ENCODE measurements at regions not wholly inside any gene's neighbourhood (a gene's known extent, or its start where the extent isn't known, plus 50 kb on each side); places are given as distances from the start of the nearest gene placed in this dataset.

- H3K27ac ChIP-seq = peak overlapping the region in 1 of 4 donors; percentile 78
- no peak for FAIRE-seq
- no peak for ATAC-seq
Observed at GRCh38 chr6:134519465-134519864, 201.6 kb upstream of the SGK1 start.

DNA sequence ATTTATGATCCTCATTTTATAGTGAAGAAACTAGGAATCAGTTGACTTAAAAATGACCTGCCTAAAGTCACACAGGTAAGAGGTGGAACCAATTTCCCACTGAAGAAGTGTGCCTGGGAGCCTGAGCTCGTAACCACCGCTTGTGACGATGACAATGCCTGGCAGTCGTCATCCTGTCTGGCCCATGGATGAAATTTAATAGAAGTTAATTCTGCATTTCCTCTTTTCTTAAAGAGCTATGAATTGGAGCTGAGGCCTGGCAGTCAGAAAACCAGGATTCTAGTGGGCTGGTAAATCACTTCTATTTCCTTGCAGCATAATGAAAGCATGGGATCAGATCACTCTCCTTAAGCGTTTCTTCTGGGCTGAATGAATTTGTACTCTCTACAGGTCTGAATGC is 200.0 kb upstream of the SGK1 start:
- Histone ChIP-seq H3K9me3 (no peaks in the 10 kb centered on the region), H3K36me3 (no peaks in the 10 kb centered on the region), H3K27me3 (no peaks in the 10 kb centered on the region), H3K4me1 (peaks cover 0 to 30% (median 8%) of the 10 kb centered on the region in 3 donors), H3K27ac (peak overlapping the region in 3 of 4 donors; percentile 20 to 78 (median 67)), H3K4me3 (no peak overlapping the region)
- DNase-seq (no peak), ATAC-seq (peak in 2 of 4 donors; percentile 1 to 7), FAIRE-seq (no peak)
- 62 to 67% methylated on average over 5 of the region's 5 CpGs for WGBS, 2 donors
- intact Hi-C loops (cut with DNase I) = no loop called here
- TF ChIP-seq, protein P1, sequence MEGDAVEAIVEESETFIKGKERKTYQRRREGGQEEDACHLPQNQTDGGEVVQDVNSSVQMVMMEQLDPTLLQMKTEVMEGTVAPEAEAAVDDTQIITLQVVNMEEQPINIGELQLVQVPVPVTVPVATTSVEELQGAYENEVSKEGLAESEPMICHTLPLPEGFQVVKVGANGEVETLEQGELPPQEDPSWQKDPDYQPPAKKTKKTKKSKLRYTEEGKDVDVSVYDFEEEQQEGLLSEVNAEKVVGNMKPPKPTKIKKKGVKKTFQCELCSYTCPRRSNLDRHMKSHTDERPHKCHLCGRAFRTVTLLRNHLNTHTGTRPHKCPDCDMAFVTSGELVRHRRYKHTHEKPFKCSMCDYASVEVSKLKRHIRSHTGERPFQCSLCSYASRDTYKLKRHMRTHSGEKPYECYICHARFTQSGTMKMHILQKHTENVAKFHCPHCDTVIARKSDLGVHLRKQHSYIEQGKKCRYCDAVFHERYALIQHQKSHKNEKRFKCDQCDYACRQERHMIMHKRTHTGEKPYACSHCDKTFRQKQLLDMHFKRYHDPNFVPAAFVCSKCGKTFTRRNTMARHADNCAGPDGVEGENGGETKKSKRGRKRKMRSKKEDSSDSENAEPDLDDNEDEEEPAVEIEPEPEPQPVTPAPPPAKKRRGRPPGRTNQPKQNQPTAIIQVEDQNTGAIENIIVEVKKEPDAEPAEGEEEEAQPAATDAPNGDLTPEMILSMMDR (IDR thresholded peaks at IDR 0.05) = no peak

More at GRCh38 chr6:134519465-134519864, 201.6 kb upstream of the SGK1 start:
- intact Hi-C loops (cut with DNase I) = no loop called here
- H3K9me3 ChIP-seq = no peaks in the 10 kb centered on the region
- DNase-seq = no peak
- TF ChIP-seq, protein P1 (IDR thresholded peaks at IDR 0.05) = no peak
- WGBS, 2 donors = 86 to 92% methylated on average over 4 of the region's 4 CpGs
- no peaks in the 10 kb centered on the region for H3K27me3 ChIP-seq
- H3K4me1 ChIP-seq = peaks cover 0 to 27% (median 8%) of the 10 kb centered on the region in 3 donors
- no peaks in the 10 kb centered on the region for H3K36me3 ChIP-seq
- no peak overlapping the region for H3K4me3 ChIP-seq

DNA sequence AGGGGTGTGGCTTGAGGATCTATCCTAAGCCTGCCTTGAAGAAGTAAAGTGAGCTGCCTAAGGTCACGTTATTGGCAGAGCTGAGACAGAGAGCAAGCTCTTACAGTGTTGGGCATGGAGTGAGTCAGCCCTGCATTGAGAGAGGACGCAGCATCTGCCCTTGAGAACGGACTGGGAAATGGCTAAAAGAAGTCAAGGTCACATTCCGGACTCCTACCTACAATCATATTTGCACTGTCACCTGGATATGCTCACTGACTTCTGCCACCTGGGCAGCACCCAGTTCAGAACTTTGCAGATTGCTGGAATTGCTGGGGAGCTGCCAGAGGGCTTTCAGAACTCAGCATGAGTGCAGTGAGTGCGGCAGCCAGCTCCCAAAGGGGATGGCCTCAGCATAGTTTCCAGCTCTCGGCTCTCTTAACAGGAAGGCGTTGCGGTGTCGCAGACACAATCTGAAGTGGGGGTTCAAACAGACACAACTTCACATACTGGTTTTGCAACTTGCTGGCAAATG is 199.3 kb upstream of the SGK1 start:
- ATAC-seq = peak; percentile 89 to 96 (median 92)
- intact Hi-C loops (cut with DNase I) = no loop called here
- Histone ChIP-seq H3K27ac (peak overlapping the region; percentile 2 to 78 (median 44)), H3K9me3 (no peaks in the 10 kb centered on the region), H3K36me3 (no peaks in the 10 kb centered on the region), H3K4me3 (no peak overlapping the region), H3K27me3 (no peaks in the 10 kb centered on the region), H3K4me1 (peaks cover 0 to 35% (median 8%) of the 10 kb centered on the region in 3 donors)
- WGBS, 2 donors = 1 to 3% methylated on average over 9 of the region's 9 CpGs
- FAIRE-seq = no peak
- TF ChIP-seq, protein P1 (IDR thresholded peaks at IDR 0.05) = no peak
- DNase-seq = peak; percentile 81 to 93 (median 90)

GRCh38 chr6:134516582-134516981 is 198.7 kb upstream of the SGK1 start:
- 48% methylated on average over 3 of the region's 3 CpGs for WGBS, 2 donors
- Histone ChIP-seq H3K4me3 (no peak overlapping the region), H3K27ac (peak overlapping the region; percentile 2 to 78 (median 44)), H3K4me1 (peaks cover 0 to 35% (median 8%) of the 10 kb centered on the region in 3 donors), H3K9me3 (no peaks in the 10 kb centered on the region), H3K27me3 (no peaks in the 10 kb centered on the region), H3K36me3 (no peaks in the 10 kb centered on the region)
- DNase-seq (no peak), ATAC-seq (no peak), FAIRE-seq (no peak)
- intact Hi-C loops (cut with DNase I) = no loop called here
- TF ChIP-seq, protein P1 (IDR thresholded peaks at IDR 0.05) = no peak

- no peaks in the 10 kb centered on the region for H3K27me3 ChIP-seq
- H3K9me3 ChIP-seq = no peaks in the 10 kb centered on the region
- no peak overlapping the region for H3K4me3 ChIP-seq
- H3K4me1 ChIP-seq = peaks cover 0 to 33% (median 3%) of the 10 kb centered on the region in 3 donors
- intact Hi-C loops (cut with DNase I) = no loop called here
- peak overlapping the region in 1 of 4 donors; percentile 78 for H3K27ac ChIP-seq
- FAIRE-seq = no peak
- ATAC-seq = no peak
- no peaks in the 10 kb centered on the region for H3K36me3 ChIP-seq
- DNase-seq = no peak
- 55 to 61% methylated on average over 2 of the region's 2 CpGs for WGBS, 2 donors
- TF ChIP-seq, protein P1 (IDR thresholded peaks at IDR 0.05) = no peak
Observed at GRCh38 chr6:134515986-134516385, 198.1 kb upstream of the SGK1 start.
